Effector memory CD4-positive, alpha-beta T cell (primary cell): ENCODE measurements at regions not wholly inside any gene's neighbourhood (a gene's known extent, or its start where the extent isn't known, plus 50 kb on each side); places are given as distances from the start of the nearest gene placed in this dataset.
"Not testable (repeated sequence)": the region's sequence is repeated elsewhere in the genome, so short reads cannot be mapped to it uniquely, and the experiment has no call there.

ENCODE experiments used
- DNase-seq, 3 donors: peaks; one replicate each; pipeline ENCODE4 v3.0.0-alpha.2; 2020
- H3K27ac ChIP-seq: 2 replicates; pipeline ENCODE4 v1.7.0; 2013; ENCODE audit warnings: mild to moderate bottlenecking, low read length, moderate library complexity; ENCODE audit not compliant: insufficient read depth, poor library complexity, severe bottlenecking
- H3K27me3 ChIP-seq: replicated peaks from 2 replicates; pipeline ENCODE4 v1.7.0; 2013; ENCODE audit warnings: mild to moderate bottlenecking, low read length; ENCODE audit not compliant: insufficient read depth, control insufficient read depth, poor library complexity, severe bottlenecking
- H3K36me3 ChIP-seq: 2 replicates; pipeline ENCODE4 v1.7.0; 2013; ENCODE audit warnings: mild to moderate bottlenecking, low read length, moderate library complexity; ENCODE audit not compliant: control insufficient read depth, insufficient read depth
- H3K4me1 ChIP-seq: 2 replicates; pipeline ENCODE4 v1.7.0; 2013; ENCODE audit warnings: low read length, mild to moderate bottlenecking; ENCODE audit not compliant: control insufficient read depth, insufficient read depth, poor library complexity, severe bottlenecking
- H3K4me3 ChIP-seq: 2 replicates; pipeline ENCODE4 v1.7.0; 2013; ENCODE audit warnings: low read length, low read depth, mild to moderate bottlenecking; ENCODE audit not compliant: insufficient read depth, poor library complexity, severe bottlenecking
- H3K9me3 ChIP-seq: 2 replicates; pipeline ENCODE4 v1.7.0; 2013; ENCODE audit warnings: mild to moderate bottlenecking, low read length, moderate library complexity; ENCODE audit not compliant: control insufficient read depth

GRCh38 chr6:86759953-86760352 is 177.4 kb upstream of the HTR1E start:
- not testable (repeated sequence) for H3K4me1 ChIP-seq, H3K4me3 ChIP-seq, H3K27me3 ChIP-seq, H3K9me3 ChIP-seq, DNase-seq, H3K36me3 ChIP-seq, H3K27ac ChIP-seq

GRCh38 chr6:86756640-86757229 is 180.6 kb upstream of the HTR1E start:
- Histone ChIP-seq H3K27me3 (no peaks in the 10 kb centered on the region), H3K4me1 (no peaks in the 10 kb centered on the region), H3K36me3 (no peaks in the 10 kb centered on the region), H3K4me3 (no peak overlapping the region), H3K9me3 (no peaks in the 10 kb centered on the region), H3K27ac (no peak overlapping the region)
- DNase-seq = no peak

GRCh38 chr6:86744048-86744447 is 193.3 kb upstream of the HTR1E start:
- DNase-seq = no peak
- no peaks in the 10 kb centered on the region for H3K9me3 ChIP-seq

DNA sequence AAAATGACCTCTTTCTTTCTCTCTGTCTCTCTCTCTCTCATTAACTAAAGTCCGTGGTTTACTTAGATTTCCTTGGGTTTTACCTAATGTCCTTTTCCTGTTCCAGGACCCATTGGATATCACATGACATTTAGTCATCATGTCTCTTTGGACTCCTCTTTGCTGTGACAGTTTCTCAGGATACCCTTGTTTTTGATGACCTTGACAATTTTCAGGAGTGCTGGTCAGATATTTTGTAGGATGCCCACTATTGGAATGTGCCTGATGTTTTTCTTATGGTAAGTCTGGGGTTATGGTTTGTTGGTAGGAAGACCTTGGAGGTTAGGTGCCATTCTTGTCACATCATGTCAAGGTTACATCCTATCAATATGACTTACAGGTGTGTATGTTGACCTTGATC is 199.2 kb upstream of the HTR1E start:
- no peaks in the 10 kb centered on the region for H3K9me3 ChIP-seq
- no peaks in the 10 kb centered on the region for H3K36me3 ChIP-seq
- no peaks in the 10 kb centered on the region for H3K27me3 ChIP-seq
- H3K27ac ChIP-seq = no peak overlapping the region
- H3K4me1 ChIP-seq = no peaks in the 10 kb centered on the region
- DNase-seq = no peak
- no peak overlapping the region for H3K4me3 ChIP-seq

More at GRCh38 chr6:86744048-86744447, 193.3 kb upstream of the HTR1E start:
- Histone ChIP-seq H3K27me3 (no peaks in the 10 kb centered on the region), H3K36me3 (no peaks in the 10 kb centered on the region), H3K4me1 (no peaks in the 10 kb centered on the region), H3K4me3 (no peak overlapping the region), H3K27ac (no peak overlapping the region)

GRCh38 chr6:86731631-86732030 is 205.7 kb upstream of the HTR1E start:
- not testable (repeated sequence) for H3K4me1 ChIP-seq, H3K4me3 ChIP-seq, H3K27me3 ChIP-seq, DNase-seq, H3K27ac ChIP-seq, H3K36me3 ChIP-seq, H3K9me3 ChIP-seq

DNA sequence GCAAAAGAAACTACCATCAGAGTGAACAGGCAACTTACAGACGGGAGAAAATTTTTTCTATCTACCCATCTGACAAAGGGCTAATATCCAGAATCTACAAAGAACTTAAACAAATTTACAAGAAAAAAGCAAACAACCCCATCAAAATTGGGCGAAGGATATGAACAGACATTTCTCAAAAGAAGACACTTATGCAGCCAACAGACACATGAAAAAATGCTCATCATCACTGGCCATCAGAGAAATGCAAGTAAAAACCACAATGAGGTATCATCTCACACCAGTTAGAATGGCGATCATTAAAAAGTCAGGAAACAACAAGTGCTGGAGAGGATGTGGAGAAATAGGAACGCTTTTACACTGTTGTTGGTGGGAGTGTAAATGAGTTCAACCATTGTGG is 206.6 kb upstream of the HTR1E start:
- not testable (repeated sequence) for H3K36me3 ChIP-seq, H3K27ac ChIP-seq, H3K4me3 ChIP-seq, H3K27me3 ChIP-seq, H3K9me3 ChIP-seq, H3K4me1 ChIP-seq, DNase-seq

GRCh38 chr6:86730216-86730615 is 207.1 kb upstream of the HTR1E start:
- no peak for DNase-seq
- H3K27me3 ChIP-seq = no peaks in the 10 kb centered on the region
- no peaks in the 10 kb centered on the region for H3K4me1 ChIP-seq
- no peaks in the 10 kb centered on the region for H3K36me3 ChIP-seq
- no peak overlapping the region for H3K4me3 ChIP-seq
- H3K9me3 ChIP-seq = no peaks in the 10 kb centered on the region
- no peak overlapping the region for H3K27ac ChIP-seq

GRCh38 chr6:86728976-86729375 is 208.4 kb upstream of the HTR1E start:
- no peak for DNase-seq
- Histone ChIP-seq H3K36me3 (no peaks in the 10 kb centered on the region), H3K4me1 (no peaks in the 10 kb centered on the region), H3K9me3 (no peaks in the 10 kb centered on the region), H3K27ac (no peak overlapping the region), H3K27me3 (no peaks in the 10 kb centered on the region), H3K4me3 (no peak overlapping the region)

GRCh38 chr6:86724695-86725094 is 212.6 kb upstream of the HTR1E start:
- no peaks in the 10 kb centered on the region for H3K4me1 ChIP-seq

GRCh38 chr6:86723729-86724128 is 213.6 kb upstream of the HTR1E start:
- Histone ChIP-seq H3K4me3 (no peak overlapping the region), H3K36me3 (no peaks in the 10 kb centered on the region), H3K27ac (no peak overlapping the region), H3K27me3 (no peaks in the 10 kb centered on the region), H3K4me1 (no peaks in the 10 kb centered on the region), H3K9me3 (no peaks in the 10 kb centered on the region)
- no peak for DNase-seq

More at GRCh38 chr6:86724695-86725094, 212.6 kb upstream of the HTR1E start:
- Histone ChIP-seq H3K36me3 (no peaks in the 10 kb centered on the region), H3K4me3 (no peak overlapping the region), H3K9me3 (no peaks in the 10 kb centered on the region), H3K27me3 (no peaks in the 10 kb centered on the region), H3K27ac (no peak overlapping the region)
- DNase-seq = no peak
